CD4-positive, alpha-beta T cell treated with Interleukin-1 beta for 1 hour (primary cell): ENCODE measurements at regions not wholly inside any gene's neighbourhood (a gene's known extent, or its start where the extent isn't known, plus 50 kb on each side); places are given as distances from the start of the nearest gene placed in this dataset.

Source experiments
- DNase-seq, 2 donors: peaks; one replicate each; pipeline ENCODE4 v3.0.0-alpha.2; 2020 to 2022

DNA sequence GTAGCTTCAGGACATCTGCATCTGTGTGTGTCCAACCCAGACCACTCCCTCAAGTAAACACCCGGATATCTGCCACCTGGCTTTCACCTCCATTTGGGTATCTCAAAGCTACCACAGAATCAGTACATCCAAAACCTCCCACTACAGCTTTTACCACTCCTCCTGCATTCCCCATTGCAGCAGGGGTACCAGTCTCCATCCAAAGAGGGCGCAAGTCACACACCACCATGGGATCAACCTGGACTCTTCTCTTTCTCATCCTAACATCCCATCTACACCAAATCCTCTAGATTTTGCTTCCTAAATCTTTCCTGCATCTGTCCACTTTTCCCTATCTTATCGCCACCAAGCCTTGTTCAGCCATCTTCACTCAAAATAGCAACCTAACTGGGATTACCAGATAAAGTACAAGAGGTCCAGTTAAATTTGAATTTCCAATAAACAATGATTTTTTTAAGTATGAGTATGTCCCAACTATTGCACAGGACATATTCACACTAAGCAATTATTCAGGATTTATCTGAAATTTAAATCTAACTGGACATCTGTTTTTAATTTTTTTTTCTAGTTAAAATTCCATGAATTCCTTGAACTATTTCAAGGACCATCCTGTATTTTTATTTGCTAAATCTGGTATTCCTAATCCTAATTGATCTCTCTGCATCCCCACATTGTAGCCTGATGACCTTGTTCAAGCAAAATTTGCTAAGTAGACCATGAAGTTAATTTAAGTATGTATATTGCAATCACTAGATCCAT, 164.3 kb upstream of the MLN start:
- DNase-seq = no peak

- no peak for DNase-seq
These were observed 163.5 kb upstream of the MLN start for GRCh38 chr6:33967265-33967767.

GRCh38 chr6:33966536-33966935, 162.7 kb upstream of the MLN start:
- no peak for DNase-seq

DNA sequence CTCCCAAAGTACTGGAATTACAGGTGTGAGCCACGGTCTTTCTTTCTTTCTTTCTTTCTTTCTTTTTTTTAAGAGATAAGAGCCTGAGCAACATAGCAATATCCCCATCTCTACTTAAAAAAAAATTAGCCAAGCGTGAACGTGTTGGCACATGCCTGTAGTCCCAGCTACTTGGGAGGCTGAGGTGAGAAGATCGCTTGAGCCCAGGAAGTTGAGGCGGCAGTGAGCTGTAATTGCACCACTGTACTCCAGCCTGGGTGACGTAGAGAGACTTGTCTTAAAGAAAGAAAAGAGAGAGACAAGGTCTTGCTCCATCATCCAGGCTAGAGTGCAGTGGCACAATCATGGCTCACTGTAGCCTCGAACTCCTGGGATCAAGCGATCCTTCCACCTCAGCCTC, 162.0 kb upstream of the MLN start:
- no peak for DNase-seq

DNA sequence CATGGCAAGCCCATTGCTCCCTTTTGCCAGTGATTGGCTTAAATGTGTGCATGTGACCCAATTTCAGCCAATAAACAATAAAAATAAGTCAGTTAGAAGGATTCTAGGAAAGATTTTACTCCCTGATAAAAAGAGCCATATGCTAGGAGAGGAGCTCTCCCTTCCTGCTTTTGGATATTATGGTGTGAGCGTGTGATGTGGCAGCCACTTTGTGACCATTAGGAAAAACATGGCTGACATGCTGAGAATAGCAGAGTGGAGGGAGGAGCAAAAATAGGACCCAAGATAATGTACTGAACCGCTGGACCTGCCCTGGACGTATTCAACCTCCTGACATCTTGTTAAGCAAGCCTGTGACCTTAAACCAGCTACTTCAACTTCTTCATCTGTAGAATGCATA, 160.6 kb upstream of the MLN start:
- DNase-seq = no peak

DNA sequence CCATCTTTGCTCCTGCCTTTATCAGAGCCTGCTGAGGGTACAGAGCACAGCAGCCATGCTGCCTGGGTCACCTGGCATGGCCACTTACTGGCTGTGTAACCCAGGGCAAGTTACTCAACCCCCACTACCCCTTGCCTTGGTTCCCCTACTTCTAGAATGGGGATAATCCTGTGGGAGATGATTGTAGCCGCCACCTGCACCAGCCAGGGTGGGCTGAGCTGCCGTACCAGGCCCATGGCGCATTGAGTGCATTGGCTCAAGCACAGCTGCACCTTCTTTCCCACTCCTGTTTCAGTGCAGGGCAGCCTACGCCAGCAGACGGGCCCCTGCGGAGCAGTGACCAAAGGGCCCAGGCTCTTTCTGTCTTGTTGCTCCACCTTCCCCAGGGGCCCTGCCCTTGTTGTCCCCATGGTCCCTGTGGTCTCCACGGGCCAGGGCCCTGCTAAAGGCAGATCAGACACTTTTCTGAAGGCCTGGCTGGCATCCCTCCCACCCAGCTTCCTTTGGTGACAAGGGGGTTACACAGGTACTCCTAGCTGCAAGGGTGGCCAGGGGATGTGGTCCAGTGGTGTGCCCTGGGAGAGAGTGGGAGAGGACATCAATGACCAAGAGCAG, 159.4 kb upstream of the MLN start:
- DNase-seq = no peak

DNA sequence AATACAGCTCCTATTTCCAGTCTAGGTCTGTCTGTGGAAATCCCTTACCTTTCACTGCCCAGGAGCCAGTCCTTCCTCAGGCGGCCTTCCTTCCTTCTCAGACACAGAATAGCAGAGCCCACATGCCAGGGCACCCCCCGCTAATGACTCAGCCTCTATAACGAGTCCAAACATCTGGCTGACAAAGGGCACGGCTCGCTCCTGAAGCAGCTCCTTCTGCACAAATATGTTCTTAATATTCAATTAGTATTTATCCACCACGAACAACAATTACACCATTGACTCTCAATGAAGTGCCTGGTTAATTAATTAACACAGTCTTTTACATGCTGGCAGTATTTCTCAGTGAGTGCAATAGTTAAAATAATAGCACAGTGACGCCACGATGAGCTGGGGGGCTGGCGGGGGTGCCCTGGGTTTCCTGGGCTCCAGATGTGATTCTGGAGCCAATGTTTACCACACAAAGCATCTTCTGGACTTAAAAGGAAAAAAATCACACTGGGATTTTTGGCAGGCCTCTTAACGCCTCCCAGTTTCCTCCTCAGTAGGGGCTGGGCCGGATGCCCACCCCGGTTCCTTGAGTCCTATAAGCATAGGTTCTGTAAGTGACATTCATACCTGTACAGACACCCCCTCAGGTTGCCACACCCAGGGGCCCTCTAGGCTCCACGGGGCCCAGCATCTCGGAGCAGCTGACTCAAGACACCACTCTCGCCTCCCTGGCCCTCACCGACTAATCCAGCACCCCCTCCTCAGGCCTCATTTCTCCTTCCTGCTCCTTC, 158.6 kb upstream of the MLN start:
- no peak for DNase-seq

GRCh38 chr6:33961691-33962090, 157.9 kb upstream of the MLN start:
- no peak for DNase-seq

GRCh38 chr6:33960345-33961313, 156.8 kb upstream of the MLN start:
- no peak for DNase-seq

DNA sequence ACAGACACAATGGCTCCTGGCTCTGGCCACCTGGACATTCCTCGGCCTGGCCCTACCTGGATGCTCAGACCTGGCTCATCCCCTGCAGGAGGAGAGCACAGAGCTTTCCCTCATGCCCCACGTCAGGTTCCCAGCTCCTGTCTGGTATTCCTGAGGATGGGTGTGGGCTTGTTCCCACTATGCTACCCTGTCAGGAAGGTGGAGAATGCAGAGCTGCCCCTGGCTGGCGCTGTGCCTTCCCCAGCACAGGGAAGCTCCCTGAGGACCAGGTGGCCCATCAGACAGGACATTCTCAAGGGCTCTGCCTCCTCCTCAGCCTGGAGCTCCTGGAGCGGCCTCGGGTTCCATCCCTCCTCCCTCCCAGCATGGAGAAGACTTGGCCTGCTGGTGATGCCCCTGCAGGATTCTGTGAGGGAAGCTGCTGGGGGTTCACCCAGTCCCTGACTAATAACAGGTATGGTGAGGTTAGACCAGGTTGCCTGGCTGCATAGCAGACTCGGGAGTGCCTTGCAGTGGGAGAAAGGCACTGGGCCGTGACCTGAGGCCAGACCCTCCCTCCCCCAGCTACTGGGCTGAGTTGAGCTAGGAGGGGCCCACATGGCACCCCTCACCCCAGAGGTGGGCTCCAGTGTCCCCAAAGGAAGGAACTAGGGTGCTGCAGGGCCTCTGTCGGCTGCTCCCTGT, 156.0 kb upstream of the MLN start:
- no peak for DNase-seq

- DNase-seq = no peak
These were observed 155.5 kb upstream of the MLN start for GRCh38 chr6:33959329-33959651.

- DNase-seq = no peak
These were observed 154.9 kb upstream of the MLN start for GRCh38 chr6:33958526-33959328.

DNA sequence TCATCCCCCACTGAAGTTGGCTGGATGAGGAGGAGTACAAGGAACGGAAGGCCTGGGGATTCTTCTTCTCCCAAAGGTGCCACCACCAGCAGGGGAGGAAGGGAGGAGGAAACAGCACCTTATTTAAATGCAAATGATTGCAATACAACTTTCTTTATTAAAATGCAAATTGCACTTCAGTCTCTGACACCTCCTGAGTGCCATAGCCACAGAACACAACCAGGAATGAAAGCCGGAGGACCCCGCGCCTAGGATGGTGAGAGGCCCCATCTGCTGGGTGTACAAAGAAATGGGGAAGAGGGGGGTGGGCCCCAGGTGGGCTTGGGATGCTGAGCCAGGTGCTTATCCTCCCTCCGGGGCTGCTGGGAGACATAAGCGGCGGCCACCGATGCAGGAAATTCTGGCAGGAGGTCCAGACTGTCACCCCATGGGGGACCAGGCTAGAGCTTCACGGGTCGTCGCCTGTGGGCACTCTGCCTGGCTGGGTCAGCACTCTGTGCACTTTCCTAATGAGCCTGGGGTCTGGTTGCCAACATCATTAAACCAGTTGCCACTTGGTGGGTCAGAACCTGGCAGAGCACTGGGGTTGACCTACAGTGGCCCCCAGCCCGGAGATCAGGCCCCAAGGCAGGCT, 154.2 kb upstream of the MLN start:
- DNase-seq = no peak

DNA sequence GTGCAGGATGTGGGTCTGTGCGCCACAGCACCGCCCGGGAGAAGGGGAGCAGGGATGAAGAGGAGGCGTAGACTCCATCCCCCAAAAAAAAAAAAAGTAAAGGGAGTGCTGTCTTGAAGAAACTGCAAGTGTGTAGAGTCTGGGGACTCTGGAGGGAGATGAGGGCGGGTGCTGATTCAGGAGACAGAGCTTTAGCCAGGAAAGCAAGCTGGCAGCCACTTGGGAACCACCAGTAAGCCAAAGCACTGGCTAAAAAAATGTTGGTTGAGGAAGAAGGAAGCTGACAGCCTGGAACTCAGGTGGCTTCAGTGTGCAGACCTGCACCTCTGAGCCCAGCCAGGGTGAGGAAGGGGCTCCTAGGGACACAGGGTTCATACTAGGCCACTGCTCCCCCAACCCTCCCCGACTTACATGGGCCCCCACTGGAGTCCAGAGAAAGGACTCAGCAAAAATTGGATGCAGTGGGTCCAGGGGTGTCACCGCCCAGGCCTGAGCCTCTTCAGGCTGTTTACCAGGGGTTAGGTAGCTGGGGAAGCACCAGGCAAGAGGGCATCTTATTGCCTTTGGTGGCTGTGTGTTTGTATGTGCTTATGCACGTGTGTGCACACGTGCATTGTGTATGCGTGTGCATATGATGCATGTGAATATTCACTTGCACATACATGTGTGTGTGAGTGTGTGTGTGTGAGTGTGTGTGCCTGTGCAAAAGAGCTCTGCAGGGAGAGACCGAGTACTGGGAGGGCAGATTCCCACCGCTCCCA, 153.5 kb upstream of the MLN start:
- DNase-seq = no peak

DNA sequence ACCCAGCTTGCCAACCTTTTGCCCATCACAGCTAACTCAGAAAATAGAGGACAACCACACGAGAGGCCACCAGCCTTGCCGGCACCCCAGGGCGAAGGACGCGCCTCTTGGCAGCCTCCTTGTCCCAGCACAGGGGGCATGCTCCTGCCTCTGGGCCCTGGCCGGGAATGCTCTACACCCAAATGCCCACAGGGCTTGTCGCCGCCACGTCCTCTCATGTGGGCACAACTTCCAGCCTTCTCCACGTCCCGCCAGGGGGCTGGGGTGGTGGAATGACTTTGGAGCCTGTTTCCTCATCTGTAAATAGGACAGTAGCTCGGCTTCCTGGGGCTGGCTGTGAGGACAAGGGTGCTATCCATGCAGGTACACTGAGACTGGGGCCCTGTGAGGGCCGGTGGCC, 152.4 kb upstream of the MLN start:
- no peak for DNase-seq

DNA sequence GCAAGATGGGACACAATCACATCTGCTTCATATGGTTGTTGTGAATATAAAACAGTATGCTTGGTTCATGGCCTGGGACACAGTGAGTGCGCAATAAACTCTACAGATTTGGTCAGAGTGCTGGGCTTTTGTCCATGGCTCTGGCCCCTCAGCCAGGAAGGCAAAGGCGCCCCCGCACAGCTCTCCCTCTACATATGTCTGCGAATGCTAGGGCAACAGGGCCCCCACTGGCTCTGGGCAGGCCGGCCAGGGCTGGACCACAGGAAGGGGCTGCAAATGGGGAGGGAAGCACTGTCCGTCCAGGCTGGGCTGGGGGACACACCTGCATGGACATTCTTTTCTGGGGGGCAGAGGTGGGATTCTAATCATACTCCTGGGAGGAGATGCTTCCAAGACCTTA, 151.8 kb upstream of the MLN start:
- DNase-seq = no peak

DNA sequence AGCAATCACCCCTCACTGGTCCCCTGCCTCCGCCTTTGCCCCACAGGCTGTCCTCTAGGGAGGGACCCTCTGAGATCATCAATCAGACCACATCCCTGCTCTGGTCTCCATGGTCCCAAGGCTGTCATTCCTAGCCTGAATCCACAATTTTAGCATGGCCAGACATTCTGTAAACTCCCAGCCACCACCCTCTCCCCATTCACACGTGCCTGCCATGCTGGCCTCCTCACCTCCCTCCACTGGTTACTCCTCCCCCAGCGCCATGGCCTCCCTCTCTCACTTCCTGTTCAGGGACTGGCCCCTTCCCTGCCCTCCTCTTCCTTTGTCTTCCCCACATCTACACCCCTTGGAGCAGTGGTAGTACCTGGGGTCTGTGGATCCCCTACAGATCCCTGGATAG, 150.7 kb upstream of the MLN start:
- DNase-seq = no peak

DNA sequence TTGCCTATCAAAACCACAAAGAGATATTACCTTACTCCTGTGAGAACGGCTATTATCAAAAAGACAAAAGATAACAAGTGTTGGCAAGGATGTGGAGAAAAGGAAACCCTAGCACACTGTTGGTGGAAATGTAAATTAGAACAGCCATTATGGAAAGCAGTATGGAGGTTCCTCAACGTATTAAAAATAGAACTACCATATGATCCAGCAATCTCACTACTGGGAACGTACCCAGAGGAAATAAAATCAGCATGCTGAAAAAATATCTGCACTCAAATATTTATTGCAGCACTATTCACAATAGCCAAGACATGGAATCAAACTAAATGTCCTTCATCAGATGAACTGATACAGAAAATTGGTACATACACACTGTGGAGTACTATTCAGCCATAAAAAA, 149.4 kb upstream of the MLN start:
- no peak for DNase-seq

GRCh38 chr6:33952016-33952415, 148.2 kb upstream of the MLN start:
- DNase-seq = no peak
